ENCODE measurements at regions not wholly inside any gene's neighbourhood (a gene's known extent, or its start where the extent isn't known, plus 50 kb on each side); places are given as distances from the start of the nearest gene placed in this dataset.

- WGBS, 2 donors, result 37 to 43% methylated on average over 5 of the region's 5 CpGs
- Histone ChIP-seq H3K9me3 (no peaks in the 10 kb centered on the region), H3K4me1 (peaks cover 6 to 26% (median 10%) of the 10 kb centered on the region in 4 donors), H3K36me3 (no peaks in the 10 kb centered on the region), H3K27me3 (peaks cover 0 to 38% (median 17%) of the 10 kb centered on the region in 4 donors), H3K27ac (no peak overlapping the region), H3K4me3 (no peak overlapping the region)
- ATAC-seq (ENCODE audit: low FRiP score in 2 of 2) (no peak), DNase-seq (no peak)
- TF ChIP-seq POLR2A (IDR thresholded peaks at IDR 0.05), result no peak
- no peak for TF ChIP-seq EP300 (IDR thresholded peaks at IDR 0.05)
- TF ChIP-seq POLR2AphosphoS5 (IDR thresholded peaks at IDR 0.05), result no peak
- no peak for TF ChIP-seq CTCF (IDR thresholded peaks at IDR 0.05)
Measured at GRCh38 chr12:111030800-111031199, 110.4 kb upstream of the MYL2 start.

GRCh38 chr12:111029732-111030131, 109.4 kb upstream of the MYL2 start:
- no peak for DNase-seq
- Histone ChIP-seq H3K9me3 (no peaks in the 10 kb centered on the region), H3K4me3 (no peak overlapping the region), H3K27me3 (peaks cover 0 to 29% (median 13%) of the 10 kb centered on the region in 4 donors), H3K36me3 (no peaks in the 10 kb centered on the region), H3K4me1 (peaks cover 6 to 16% (median 8%) of the 10 kb centered on the region in 4 donors), H3K27ac (no peak overlapping the region)
- no peak for TF ChIP-seq CTCF (IDR thresholded peaks at IDR 0.05)
- TF ChIP-seq EP300 (IDR thresholded peaks at IDR 0.05), result no peak
- no peak for TF ChIP-seq POLR2AphosphoS5 (IDR thresholded peaks at IDR 0.05)
- no peak for TF ChIP-seq POLR2A (IDR thresholded peaks at IDR 0.05)
- no peak for ATAC-seq (ENCODE audit: low FRiP score in 2 of 2)
- WGBS, 2 donors, result 60 to 65% methylated on average over 5 of the region's 5 CpGs

GRCh38 chr12:111029305-111029704, 108.9 kb upstream of the MYL2 start:
- WGBS, 2 donors, result 91 to 92% methylated on average over 4 of the region's 4 CpGs
- no peak for TF ChIP-seq POLR2A (IDR thresholded peaks at IDR 0.05)
- TF ChIP-seq CTCF (IDR thresholded peaks at IDR 0.05), result no peak
- no peak for TF ChIP-seq EP300 (IDR thresholded peaks at IDR 0.05)
- no peak for TF ChIP-seq POLR2AphosphoS5 (IDR thresholded peaks at IDR 0.05)
- ATAC-seq (ENCODE audit: low FRiP score in 2 of 2) (no peak), DNase-seq (no peak)
- H3K27me3 ChIP-seq, result peaks cover 0 to 26% (median 12%) of the 10 kb centered on the region in 4 donors
- no peak overlapping the region for H3K4me3 ChIP-seq
- H3K27ac ChIP-seq, result no peak overlapping the region
- H3K36me3 ChIP-seq, result no peaks in the 10 kb centered on the region
- no peaks in the 10 kb centered on the region for H3K9me3 ChIP-seq
- H3K4me1 ChIP-seq, result peaks cover 4 to 12% (median 7%) of the 10 kb centered on the region in 4 donors

- ATAC-seq (ENCODE audit: low FRiP score in 2 of 2), result no peak
- 64 to 72% methylated on average over 2 of the region's 2 CpGs for WGBS, 2 donors
- H3K36me3 ChIP-seq, result no peaks in the 10 kb centered on the region
Measured at GRCh38 chr12:111028830-111029229, 108.5 kb upstream of the MYL2 start.

More at GRCh38 chr12:111028830-111029229, 108.5 kb upstream of the MYL2 start:
- H3K4me1 ChIP-seq, result peaks cover 0 to 7% (median 6%) of the 10 kb centered on the region in 4 donors
- H3K27me3 ChIP-seq, result peaks cover 0 to 24% (median 10%) of the 10 kb centered on the region in 4 donors
- H3K27ac ChIP-seq, result no peak overlapping the region
- no peak for DNase-seq
- no peak for TF ChIP-seq POLR2A (IDR thresholded peaks at IDR 0.05)
- TF ChIP-seq POLR2AphosphoS5 (IDR thresholded peaks at IDR 0.05), result no peak
- TF ChIP-seq CTCF (IDR thresholded peaks at IDR 0.05), result no peak
- no peak for TF ChIP-seq EP300 (IDR thresholded peaks at IDR 0.05)
- no peaks in the 10 kb centered on the region for H3K9me3 ChIP-seq
- H3K4me3 ChIP-seq, result no peak overlapping the region
